HEK293 (cell line): ENCODE measurements at regions not wholly inside any gene's neighbourhood (a gene's known extent, or its start where the extent isn't known, plus 50 kb on each side); places are given as distances from the start of the nearest gene placed in this dataset.
A peak's percentile ranks its signal among the peaks of the same experiment; 100 is the strongest.

ENCODE experiments used
- BCL11A ChIP-seq: fragments of 450-650 bp; formaldehyde crosslinking; IDR thresholded peaks from 2 replicates; pipeline ENCODE4 v1.5.1; 2016; ENCODE audit warnings: low read depth, missing biosample characterization, missing genetic modification characterization
- GLIS2 ChIP-seq: fragments of 450-650 bp; formaldehyde crosslinking; IDR thresholded peaks from 2 replicates; pipeline ENCODE4 v1.5.1; 2016; ENCODE audit warnings: missing biosample characterization, missing genetic modification characterization
- HOXA7 ChIP-seq: sonication (generic); formaldehyde crosslinking; IDR thresholded peaks from 2 replicates; pipeline ENCODE4 v1.8.1; 2022; ENCODE audit warnings: missing genetic modification reagents, borderline replicate concordance
- HOXD13 ChIP-seq: sonication (generic); formaldehyde crosslinking; IDR thresholded peaks from 2 replicates; pipeline ENCODE4 v1.8.0; 2022; ENCODE audit warnings: missing genetic modification reagents, borderline replicate concordance
- OVOL3 ChIP-seq: fragments of 450-650 bp; formaldehyde crosslinking; IDR thresholded peaks from 2 replicates; pipeline ENCODE4 v1.5.1; 2016; ENCODE audit warnings: missing biosample characterization, missing genetic modification characterization
- YY2 ChIP-seq: fragments of 450-650 bp; formaldehyde crosslinking; IDR thresholded peaks from 2 replicates; pipeline ENCODE4 v1.5.1; 2016; ENCODE audit warnings: missing biosample characterization, missing genetic modification characterization
- ZNF121 ChIP-seq: fragments of 450-650 bp; formaldehyde crosslinking; IDR thresholded peaks from 2 replicates; pipeline ENCODE4 v1.5.1; 2016; ENCODE audit warnings: missing biosample characterization, missing genetic modification characterization
- ZNF148 ChIP-seq: fragments of 450-650 bp; formaldehyde crosslinking; IDR thresholded peaks from 2 replicates; pipeline ENCODE4 v1.5.0; 2017; ENCODE audit warnings: missing biosample characterization, missing genetic modification characterization, borderline replicate concordance
- ZNF155 ChIP-seq: fragments of 450-650 bp; formaldehyde crosslinking; IDR thresholded peaks from 2 replicates; pipeline ENCODE4 v1.5.1; 2016; ENCODE audit warnings: missing biosample characterization, missing genetic modification characterization
- ZNF169 ChIP-seq: fragments of 450-650 bp; formaldehyde crosslinking; IDR thresholded peaks from 2 replicates; pipeline ENCODE4 v1.5.1; 2016; ENCODE audit warnings: missing biosample characterization, missing genetic modification characterization
- ZNF174 ChIP-seq: fragments of 450-650 bp; formaldehyde crosslinking; IDR thresholded peaks from 2 replicates; pipeline ENCODE4 v1.5.0; 2017; ENCODE audit warnings: missing biosample characterization, mild to moderate bottlenecking, missing genetic modification characterization
- ZNF175 ChIP-seq: fragments of 450-650 bp; formaldehyde crosslinking; IDR thresholded peaks from 2 replicates; pipeline ENCODE4 v1.5.1; 2016; ENCODE audit warnings: missing biosample characterization, missing genetic modification characterization
- ZNF18 ChIP-seq: fragments of 450-650 bp; formaldehyde crosslinking; IDR thresholded peaks from 2 replicates; pipeline ENCODE4 v1.5.1; 2016; ENCODE audit warnings: missing biosample characterization, missing genetic modification characterization
- ZNF202 ChIP-seq: fragments of 450-650 bp; formaldehyde crosslinking; IDR thresholded peaks from 2 replicates; pipeline ENCODE4 v1.5.1; 2016; ENCODE audit warnings: missing biosample characterization, missing genetic modification characterization, borderline replicate concordance
- ZNF426 ChIP-seq: fragments of 450-650 bp; formaldehyde crosslinking; IDR thresholded peaks from 2 replicates; pipeline ENCODE4 v1.5.1; 2017; ENCODE audit warnings: missing biosample characterization, missing genetic modification characterization, mild to moderate bottlenecking, inconsistent platforms, moderate library complexity
- ZNF488 ChIP-seq: fragments of 450-650 bp; formaldehyde crosslinking; IDR thresholded peaks from 2 replicates; pipeline ENCODE4 v1.5.1; 2016; ENCODE audit warnings: missing biosample characterization, missing genetic modification characterization
- ZNF501 ChIP-seq: fragments of 450-650 bp; formaldehyde crosslinking; IDR thresholded peaks from 2 replicates; pipeline ENCODE4 v1.5.1; 2016; ENCODE audit warnings: missing biosample characterization, missing genetic modification characterization
- ZNF521 ChIP-seq: fragments of 450-650 bp; formaldehyde crosslinking; IDR thresholded peaks from 2 replicates; pipeline ENCODE4 v1.5.1; 2017; ENCODE audit warnings: missing biosample characterization, mild to moderate bottlenecking, missing genetic modification characterization
- ZNF560 ChIP-seq: fragments of 450-650 bp; formaldehyde crosslinking; IDR thresholded peaks from 2 replicates; pipeline ENCODE4 v1.5.1; 2017; ENCODE audit warnings: missing biosample characterization, missing genetic modification characterization, borderline replicate concordance
- ZNF561 ChIP-seq: fragments of 450-650 bp; IDR thresholded peaks from 2 replicates; pipeline ENCODE4 v1.5.1; 2018; ENCODE audit warnings: missing biosample characterization, missing genetic modification characterization, borderline replicate concordance
- ZNF660 ChIP-seq: fragments of 450-650 bp; IDR thresholded peaks from 2 replicates; pipeline ENCODE4 v1.5.1; 2018; ENCODE audit warnings: missing biosample characterization, mild to moderate bottlenecking, missing genetic modification characterization
- ZNF791 ChIP-seq: fragments of 450-650 bp; formaldehyde crosslinking; IDR thresholded peaks from 2 replicates; pipeline ENCODE4 v1.5.1; 2016; ENCODE audit warnings: missing biosample characterization, missing genetic modification characterization
- ZNF792 ChIP-seq: fragments of 450-650 bp; formaldehyde crosslinking; IDR thresholded peaks from 2 replicates; pipeline ENCODE4 v1.5.1; 2016; ENCODE audit warnings: missing biosample characterization, missing genetic modification characterization
- TF ChIP-seq, protein P1 (sequence below): fragments of 450-650 bp; formaldehyde crosslinking; IDR thresholded peaks from 2 replicates; pipeline ENCODE4 v1.5.1; 2016; ENCODE audit warnings: missing biosample characterization, missing genetic modification characterization
- TF ChIP-seq, protein P2 (sequence below): fragments of 450-650 bp; formaldehyde crosslinking; IDR thresholded peaks from 2 replicates; pipeline ENCODE4 v1.5.1; 2017; ENCODE audit warnings: missing biosample characterization, missing genetic modification characterization
- TF ChIP-seq, protein P3 (sequence below): sonication (generic); formaldehyde crosslinking; IDR thresholded peaks from 2 replicates; pipeline ENCODE4 v1.8.1; 2022; ENCODE audit warnings: mild to moderate bottlenecking, moderate library complexity, missing genetic modification reagents
- TF ChIP-seq, protein P4 (sequence below): fragments of 450-650 bp; formaldehyde crosslinking; IDR thresholded peaks from 2 replicates; pipeline ENCODE4 v1.5.1; 2016; ENCODE audit warnings: missing biosample characterization, missing genetic modification characterization

DNA sequence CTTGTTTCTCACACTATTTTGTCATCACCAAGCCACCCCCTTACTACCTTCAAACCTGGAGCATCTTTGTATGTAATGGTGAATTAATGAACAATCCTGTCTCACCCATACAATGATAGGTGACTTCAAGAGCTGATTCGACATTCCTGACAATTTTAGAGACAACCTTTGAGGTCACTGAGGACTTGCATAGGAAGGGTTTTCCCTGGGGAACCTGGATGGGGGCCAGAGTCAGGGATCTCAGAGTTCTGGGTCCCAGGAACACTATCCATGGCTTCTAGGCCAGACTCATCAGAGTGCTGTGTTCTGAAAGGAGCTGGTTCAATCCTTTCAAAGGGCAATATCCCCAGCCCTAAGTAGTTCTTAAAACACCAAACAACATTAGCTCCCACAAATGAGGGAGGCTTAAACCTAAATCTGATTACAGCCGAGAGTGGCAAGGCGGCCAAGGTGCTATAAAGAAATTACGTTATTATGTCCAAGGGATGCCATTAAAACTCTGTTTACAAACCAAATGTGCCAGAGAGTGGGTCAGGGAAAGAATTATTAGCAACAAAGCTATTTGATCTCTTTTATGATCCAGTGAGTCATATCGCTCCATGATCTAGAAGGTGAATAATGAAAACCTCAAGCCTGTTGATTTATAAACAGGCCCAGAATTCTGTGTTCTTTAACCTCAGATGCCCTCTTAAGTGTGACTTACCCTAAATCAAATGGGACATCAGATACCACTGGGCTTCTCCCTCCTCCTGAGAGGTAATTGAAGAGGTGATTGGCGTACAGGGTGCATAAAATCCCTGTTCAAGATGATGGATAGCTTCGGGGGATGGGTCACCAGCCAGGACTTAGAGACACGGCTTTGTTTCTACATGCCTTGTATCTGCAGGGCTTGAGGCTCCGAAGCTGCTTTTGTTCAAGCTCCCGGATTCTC, 230.2 kb upstream of the TBX3 start (continued):
- TF ChIP-seq ZNF121 (tag by site-specific recombination) (peak; percentile 60), ZNF660 (peak; percentile 58; the same call in 1 of the 2 replicates), ZNF792 (tag by site-specific recombination) (0 out of 2 replicates have a peak, but pooled peaks have one; percentile 57), ZNF521 (tag by site-specific recombination) (no peak), BCL11A (tag by site-specific recombination) (peak; percentile 99), ZNF174 (tag by site-specific recombination) (no peak), YY2 (no peak), ZNF148 (tag by site-specific recombination) (no peak), HOXD13 (CRISPR knock-in tag) (peak; percentile 85; the same call in 1 of the 2 replicates), OVOL3 (tag by site-specific recombination) (peak; percentile 98), HOXA7 (CRISPR knock-in tag) (no peak), ZNF426 (tag by site-specific recombination) (no peak), ZNF561 (tag by site-specific recombination) (peak; percentile 90), ZNF560 (tag by site-specific recombination) (no peak), ZNF169 (tag by site-specific recombination) (no peak), ZNF155 (no peak), ZNF791 (tag by site-specific recombination) (no peak), GLIS2 (tag by site-specific recombination) (peak; percentile 61), ZNF175 (tag by site-specific recombination) (no peak), ZNF202 (tag by site-specific recombination) (no peak), ZNF18 (tag by site-specific recombination) (peak; percentile 94), ZNF501 (peak; percentile 97), ZNF488 (peak; percentile 96)
- TF ChIP-seq, protein P1, sequence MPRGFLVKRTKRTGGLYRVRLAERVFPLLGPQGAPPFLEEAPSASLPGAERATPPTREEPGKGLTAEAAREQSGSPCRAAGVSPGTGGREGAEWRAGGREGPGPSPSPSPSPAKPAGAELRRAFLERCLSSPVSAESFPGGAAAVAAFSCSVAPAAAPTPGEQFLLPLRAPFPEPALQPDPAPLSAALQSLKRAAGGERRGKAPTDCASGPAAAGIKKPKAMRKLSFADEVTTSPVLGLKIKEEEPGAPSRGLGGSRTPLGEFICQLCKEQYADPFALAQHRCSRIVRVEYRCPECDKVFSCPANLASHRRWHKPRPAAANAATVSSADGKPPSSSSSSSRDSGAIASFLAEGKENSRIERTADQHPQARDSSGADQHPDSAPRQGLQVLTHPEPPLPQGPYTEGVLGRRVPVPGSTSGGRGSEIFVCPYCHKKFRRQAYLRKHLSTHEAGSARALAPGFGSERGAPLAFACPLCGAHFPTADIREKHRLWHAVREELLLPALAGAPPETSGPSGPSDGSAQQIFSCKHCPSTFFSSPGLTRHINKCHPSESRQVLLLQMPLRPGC (tag by site-specific recombination): peak; percentile 98
- TF ChIP-seq, protein P2, sequence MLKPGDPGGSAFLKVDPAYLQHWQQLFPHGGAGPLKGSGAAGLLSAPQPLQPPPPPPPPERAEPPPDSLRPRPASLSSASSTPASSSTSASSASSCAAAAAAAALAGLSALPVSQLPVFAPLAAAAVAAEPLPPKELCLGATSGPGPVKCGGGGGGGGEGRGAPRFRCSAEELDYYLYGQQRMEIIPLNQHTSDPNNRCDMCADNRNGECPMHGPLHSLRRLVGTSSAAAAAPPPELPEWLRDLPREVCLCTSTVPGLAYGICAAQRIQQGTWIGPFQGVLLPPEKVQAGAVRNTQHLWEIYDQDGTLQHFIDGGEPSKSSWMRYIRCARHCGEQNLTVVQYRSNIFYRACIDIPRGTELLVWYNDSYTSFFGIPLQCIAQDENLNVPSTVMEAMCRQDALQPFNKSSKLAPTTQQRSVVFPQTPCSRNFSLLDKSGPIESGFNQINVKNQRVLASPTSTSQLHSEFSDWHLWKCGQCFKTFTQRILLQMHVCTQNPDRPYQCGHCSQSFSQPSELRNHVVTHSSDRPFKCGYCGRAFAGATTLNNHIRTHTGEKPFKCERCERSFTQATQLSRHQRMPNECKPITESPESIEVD (tag by site-specific recombination): peak; percentile 99
- TF ChIP-seq, protein P3, sequence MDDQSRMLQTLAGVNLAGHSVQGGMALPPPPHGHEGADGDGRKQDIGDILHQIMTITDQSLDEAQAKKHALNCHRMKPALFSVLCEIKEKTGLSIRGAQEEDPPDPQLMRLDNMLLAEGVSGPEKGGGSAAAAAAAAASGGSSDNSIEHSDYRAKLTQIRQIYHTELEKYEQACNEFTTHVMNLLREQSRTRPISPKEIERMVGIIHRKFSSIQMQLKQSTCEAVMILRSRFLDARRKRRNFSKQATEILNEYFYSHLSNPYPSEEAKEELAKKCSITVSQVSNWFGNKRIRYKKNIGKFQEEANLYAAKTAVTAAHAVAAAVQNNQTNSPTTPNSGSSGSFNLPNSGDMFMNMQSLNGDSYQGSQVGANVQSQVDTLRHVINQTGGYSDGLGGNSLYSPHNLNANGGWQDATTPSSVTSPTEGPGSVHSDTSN: no peak
- TF ChIP-seq, protein P4, sequence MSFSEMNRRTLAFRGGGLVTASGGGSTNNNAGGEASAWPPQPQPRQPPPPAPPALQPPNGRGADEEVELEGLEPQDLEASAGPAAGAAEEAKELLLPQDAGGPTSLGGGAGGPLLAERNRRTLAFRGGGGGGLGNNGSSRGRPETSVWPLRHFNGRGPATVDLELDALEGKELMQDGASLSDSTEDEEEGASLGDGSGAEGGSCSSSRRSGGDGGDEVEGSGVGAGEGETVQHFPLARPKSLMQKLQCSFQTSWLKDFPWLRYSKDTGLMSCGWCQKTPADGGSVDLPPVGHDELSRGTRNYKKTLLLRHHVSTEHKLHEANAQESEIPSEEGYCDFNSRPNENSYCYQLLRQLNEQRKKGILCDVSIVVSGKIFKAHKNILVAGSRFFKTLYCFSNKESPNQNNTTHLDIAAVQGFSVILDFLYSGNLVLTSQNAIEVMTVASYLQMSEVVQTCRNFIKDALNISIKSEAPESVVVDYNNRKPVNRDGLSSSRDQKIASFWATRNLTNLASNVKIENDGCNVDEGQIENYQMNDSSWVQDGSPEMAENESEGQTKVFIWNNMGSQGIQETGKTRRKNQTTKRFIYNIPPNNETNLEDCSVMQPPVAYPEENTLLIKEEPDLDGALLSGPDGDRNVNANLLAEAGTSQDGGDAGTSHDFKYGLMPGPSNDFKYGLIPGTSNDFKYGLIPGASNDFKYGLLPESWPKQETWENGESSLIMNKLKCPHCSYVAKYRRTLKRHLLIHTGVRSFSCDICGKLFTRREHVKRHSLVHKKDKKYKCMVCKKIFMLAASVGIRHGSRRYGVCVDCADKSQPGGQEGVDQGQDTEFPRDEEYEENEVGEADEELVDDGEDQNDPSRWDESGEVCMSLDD: no peak
